Muscle of leg (tissue), 3 donors: ENCODE measurements at regions not wholly inside any gene's neighbourhood (a gene's known extent, or its start where the extent isn't known, plus 50 kb on each side); places are given as distances from the start of the nearest gene placed in this dataset.
A peak's percentile ranks its signal among the peaks of the same experiment; 100 is the strongest.
"Not testable (repeated sequence)": the region's sequence is repeated elsewhere in the genome, so short reads cannot be mapped to it uniquely, and the experiment has no call there.

Source experiments
- DNase-seq: peaks from one replicate; pipeline ENCODE4 v3.0.0; 2013
- H3K27ac ChIP-seq: one replicate; pipeline ENCODE4 v1.5.1; 2013; ENCODE audit warnings: mild to moderate bottlenecking, low read length, control low read depth
- H3K27me3 ChIP-seq: one replicate; pipeline ENCODE4 v1.6.1; 2013; ENCODE audit warnings: low read length; ENCODE audit not compliant: control insufficient read depth, insufficient read depth
- H3K36me3 ChIP-seq: one replicate; pipeline ENCODE4 v1.6.1; 2013; ENCODE audit warnings: low read length; ENCODE audit not compliant: control insufficient read depth, insufficient read depth
- H3K4me1 ChIP-seq: one replicate; pipeline ENCODE4 v1.6.1; 2013; ENCODE audit warnings: low read length; ENCODE audit not compliant: control insufficient read depth, insufficient read depth
- H3K4me3 ChIP-seq: one replicate; pipeline ENCODE4 v1.5.1; 2013; ENCODE audit warnings: low read length, control low read depth
- H3K9me3 ChIP-seq: replicated peaks from 2 replicates; pipeline ENCODE4 v1.6.1; 2013; ENCODE audit warnings: low read depth, low read length; ENCODE audit not compliant: control insufficient read depth
- WGBS: methylation state at CpG from one replicate; pipeline ENCODE4 v1.1.5; 2013; ENCODE audit warnings: missing lambda C conversion rate; ENCODE audit not compliant: insufficient coverage; 5-methylcytosine and 5-hydroxymethylcytosine counted together

DNA sequence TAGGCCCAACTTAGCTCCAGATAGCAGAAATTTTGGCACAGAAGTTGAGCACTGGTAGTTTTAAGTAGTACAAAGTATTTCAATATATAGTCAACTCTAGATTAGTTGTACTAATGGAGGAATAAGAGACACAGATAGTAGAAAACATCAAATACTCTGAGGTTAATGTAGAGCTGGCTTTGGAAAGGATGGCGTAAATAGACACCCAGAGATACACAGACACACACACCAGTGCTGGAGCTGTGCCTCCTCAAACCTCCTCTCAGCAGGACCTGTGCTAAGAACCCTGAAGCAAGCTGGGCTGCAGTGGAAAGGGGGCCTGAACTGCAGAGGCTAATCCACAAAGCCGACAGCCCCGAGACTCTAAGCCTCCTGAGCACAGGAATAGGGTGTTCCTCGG lies 67.0 kb upstream of the EDEM3 start:
- peaks cover 46% of the 10 kb centered on the region for H3K4me1 ChIP-seq
- no peaks in the 10 kb centered on the region for H3K27me3 ChIP-seq
- peak overlapping the region; percentile 62 for H3K27ac ChIP-seq
- H3K4me3 ChIP-seq = no peak overlapping the region
- 58% methylated on average over 2 of the region's 4 CpGs for WGBS
- H3K36me3 ChIP-seq = peaks cover 21% of the 10 kb centered on the region
- H3K9me3 ChIP-seq = no peaks in the 10 kb centered on the region
- no peak for DNase-seq

DNA sequence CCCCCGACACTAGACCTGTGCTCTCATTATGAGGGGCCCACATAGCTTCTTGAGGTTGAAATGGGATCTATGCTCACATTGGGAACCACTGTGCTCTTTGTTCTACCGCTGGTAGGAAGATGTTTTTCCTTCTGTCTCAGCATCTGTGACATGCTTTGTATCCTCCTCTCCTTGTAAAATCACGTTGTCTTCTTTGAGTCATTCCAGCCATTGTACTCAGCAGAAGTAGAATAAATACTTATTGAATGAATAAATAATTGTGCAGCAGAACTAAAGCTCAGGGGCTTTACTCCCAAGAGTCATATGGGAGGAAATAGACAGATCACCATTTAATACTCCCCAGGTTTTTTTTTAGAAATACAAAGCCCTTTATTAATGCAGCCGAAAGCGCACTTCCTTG lies 66.3 kb upstream of the EDEM3 start:
- DNase-seq = peak; percentile 24
- H3K27ac ChIP-seq = peak overlapping the region; percentile 65
- H3K4me1 ChIP-seq = peaks cover 42% of the 10 kb centered on the region
- H3K4me3 ChIP-seq = no peak overlapping the region
- H3K27me3 ChIP-seq = no peaks in the 10 kb centered on the region
- no CpG with 5 or more reads among the region's 5 CpGs for WGBS
- no peaks in the 10 kb centered on the region for H3K9me3 ChIP-seq
- peaks cover 21% of the 10 kb centered on the region for H3K36me3 ChIP-seq

DNA sequence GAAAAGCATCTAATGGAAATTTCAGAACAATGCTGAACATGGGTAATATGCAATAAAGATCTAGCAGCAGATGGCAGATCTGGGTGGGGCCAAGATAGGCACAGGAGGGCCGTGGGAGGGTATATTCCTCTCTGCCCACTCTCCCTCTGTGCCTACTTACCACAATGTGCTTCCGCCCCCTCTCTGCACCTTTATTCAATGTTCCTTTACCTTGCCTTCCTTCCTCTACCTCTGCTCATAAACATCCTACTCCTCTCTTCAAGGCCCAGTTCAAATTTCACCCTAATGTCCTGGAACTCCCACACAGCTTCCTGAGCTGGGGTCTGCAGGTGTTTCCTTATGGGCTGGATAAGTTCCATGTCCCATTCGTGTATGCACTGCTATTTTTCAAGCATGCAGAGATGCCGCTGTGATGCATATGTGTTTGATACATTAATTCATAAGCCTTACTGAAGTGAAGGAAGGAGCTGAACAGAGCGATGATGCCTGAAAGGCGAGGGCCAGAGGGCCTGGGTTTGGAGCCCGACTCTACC lies 65.6 kb upstream of the EDEM3 start:
- H3K4me1 ChIP-seq = peaks cover 36% of the 10 kb centered on the region
- peaks cover 22% of the 10 kb centered on the region for H3K36me3 ChIP-seq
- peak overlapping the region; percentile 65 for H3K27ac ChIP-seq
- H3K9me3 ChIP-seq = no peaks in the 10 kb centered on the region
- H3K27me3 ChIP-seq = no peaks in the 10 kb centered on the region
- peak; percentile 63 for DNase-seq
- no peak overlapping the region for H3K4me3 ChIP-seq
- 58% methylated on average over 4 of the region's 7 CpGs for WGBS

DNA sequence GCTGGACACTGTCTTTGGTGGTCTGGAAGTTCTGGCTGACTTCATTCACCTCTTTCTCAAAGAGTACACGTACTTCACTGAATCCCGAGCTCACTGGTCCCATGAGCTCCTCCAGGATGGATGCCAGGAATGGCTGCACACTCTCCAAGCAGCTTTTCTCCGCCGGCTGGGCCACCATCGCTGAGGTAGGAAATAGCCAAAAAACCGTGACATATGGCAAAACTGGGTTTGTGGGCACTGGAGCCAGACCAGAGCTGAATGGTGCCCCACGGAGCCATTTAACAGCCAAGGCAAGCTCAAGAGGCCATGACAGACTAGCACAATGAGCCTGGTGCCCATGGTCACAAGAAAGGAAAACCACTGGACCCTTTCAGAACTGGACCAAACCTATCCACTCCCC lies 64.0 kb upstream of the EDEM3 start:
- 86% methylated on average over 7 of the region's 7 CpGs for WGBS

GRCh38 chr1:184817003-184817402 lies 62.3 kb upstream of the EDEM3 start:
- WGBS = no CpG with 5 or more reads among the region's 2 CpGs
- DNase-seq = not testable (repeated sequence)
- H3K4me1 ChIP-seq = peaks cover 14% of the 10 kb centered on the region

More for the DNA sequence above, 64.0 kb upstream of the EDEM3 start:
- no peak for DNase-seq
- peaks cover 24% of the 10 kb centered on the region for H3K36me3 ChIP-seq
- peaks cover 26% of the 10 kb centered on the region for H3K4me1 ChIP-seq
- no peak overlapping the region for H3K27ac ChIP-seq
- no peak overlapping the region for H3K4me3 ChIP-seq
- H3K27me3 ChIP-seq = no peaks in the 10 kb centered on the region
- H3K9me3 ChIP-seq = peaks cover 2% of the 10 kb centered on the region

DNA sequence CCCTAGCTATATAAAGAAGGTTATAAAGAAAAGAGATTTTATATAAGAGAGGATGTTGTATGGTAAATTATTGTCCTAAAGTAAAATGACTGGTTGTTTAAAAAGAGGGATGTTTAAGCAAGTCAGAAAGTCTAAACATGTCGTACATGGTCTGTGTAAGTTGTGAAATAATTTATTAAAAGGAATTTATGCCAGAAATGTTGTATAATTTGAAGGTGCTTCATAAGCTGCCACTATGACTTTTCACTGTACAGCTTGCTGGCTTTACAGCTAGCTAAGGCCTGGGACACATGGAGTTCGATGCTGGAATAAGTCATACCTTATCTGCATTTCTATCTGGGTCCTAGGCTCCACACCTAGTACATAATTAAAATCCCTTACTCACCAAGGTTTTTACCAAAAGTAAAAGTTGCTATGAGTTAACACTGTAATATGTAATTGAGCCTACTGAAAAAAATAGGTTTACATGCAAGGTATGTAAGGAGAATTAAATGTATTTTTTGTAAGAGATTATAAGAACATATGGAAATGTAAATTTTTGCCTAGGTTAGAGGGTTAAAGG lies 59.0 kb upstream of the EDEM3 start:
- 88% methylated on average over 1 of the region's 2 CpGs for WGBS
- Histone ChIP-seq H3K27me3 (no peaks in the 10 kb centered on the region), H3K9me3 (peaks cover 3% of the 10 kb centered on the region), H3K36me3 (peaks cover 10% of the 10 kb centered on the region), H3K4me1 (peaks cover 11% of the 10 kb centered on the region), H3K4me3 (no peak overlapping the region), H3K27ac (no peak overlapping the region)
- no peak for DNase-seq

More at GRCh38 chr1:184817003-184817402, 62.3 kb upstream of the EDEM3 start:
- H3K27ac ChIP-seq, H3K4me3 ChIP-seq, H3K9me3 ChIP-seq, H3K27me3 ChIP-seq: not testable (repeated sequence)
- peaks cover 18% of the 10 kb centered on the region for H3K36me3 ChIP-seq

GRCh38 chr1:184811439-184812111 lies 56.9 kb upstream of the EDEM3 start:
- DNase-seq = no peak
- no peaks in the 10 kb centered on the region for H3K27me3 ChIP-seq
- no peak overlapping the region for H3K4me3 ChIP-seq
- H3K9me3 ChIP-seq = peaks cover 3% of the 10 kb centered on the region
- H3K4me1 ChIP-seq = peaks cover 11% of the 10 kb centered on the region
- H3K36me3 ChIP-seq = peaks cover 21% of the 10 kb centered on the region
- WGBS = 58% methylated on average over 10 of the region's 19 CpGs
- peak overlapping the region; percentile 73 for H3K27ac ChIP-seq

DNA sequence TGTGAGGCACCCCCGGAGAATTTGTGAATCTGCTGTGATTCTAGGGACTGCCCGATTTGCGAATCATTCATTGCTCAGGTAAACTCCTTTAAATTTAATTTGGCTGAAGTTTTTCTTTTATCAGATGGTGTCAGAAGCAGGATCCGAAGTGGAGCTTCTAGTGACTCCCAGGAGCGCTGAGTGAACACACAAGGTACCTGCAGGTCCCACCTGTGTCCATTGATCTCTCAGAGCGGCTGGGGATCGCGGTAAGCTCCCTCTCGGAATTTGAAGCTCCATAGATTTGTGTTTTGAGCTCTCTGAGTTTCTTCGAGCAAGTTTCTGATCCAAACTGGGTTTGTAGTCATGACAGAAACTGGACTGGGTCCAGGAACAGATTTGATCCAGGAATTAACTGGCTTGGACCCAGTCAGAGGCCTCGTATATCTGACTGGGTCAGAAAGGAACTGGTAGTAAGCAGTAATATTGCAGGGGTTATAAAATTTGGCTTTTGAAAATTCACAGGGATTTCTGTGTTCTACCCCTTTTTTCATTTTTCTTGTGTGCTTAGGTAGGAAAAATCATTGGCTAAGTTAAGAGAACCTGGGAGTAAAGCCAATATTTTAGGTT lies 56.2 kb upstream of the EDEM3 start:
- H3K27ac ChIP-seq = peak overlapping the region; percentile 73
- DNase-seq = peak; percentile 86
- H3K36me3 ChIP-seq = peaks cover 21% of the 10 kb centered on the region

DNA sequence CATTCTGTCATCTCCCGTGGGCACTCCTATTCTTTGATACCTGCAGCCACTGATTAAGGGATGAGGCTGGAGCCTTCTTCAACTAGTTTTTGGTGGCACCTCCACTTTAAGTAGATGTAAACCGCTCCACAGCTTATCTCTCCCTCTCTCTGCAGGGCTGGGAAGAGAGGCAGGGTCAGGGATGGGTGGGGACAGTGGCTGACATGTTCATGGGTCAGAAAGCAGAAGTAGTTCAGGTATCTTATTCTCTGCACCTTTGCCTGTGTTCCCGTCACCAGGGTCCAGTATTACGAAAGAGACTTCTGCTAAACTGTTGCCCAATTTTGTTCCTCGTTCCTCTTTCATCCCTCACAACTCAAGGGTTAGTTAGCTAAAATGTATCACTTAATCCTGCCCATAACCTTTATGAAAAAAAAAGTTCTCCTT lies 51.7 kb upstream of the EDEM3 start:
- peaks cover 11% of the 10 kb centered on the region for H3K4me1 ChIP-seq
- no peak overlapping the region for H3K4me3 ChIP-seq
- no peaks in the 10 kb centered on the region for H3K27me3 ChIP-seq
- H3K9me3 ChIP-seq = no peaks in the 10 kb centered on the region
- DNase-seq = peak; percentile 38
- WGBS = 54% methylated on average over 2 of the region's 5 CpGs
- H3K36me3 ChIP-seq = peaks cover 22% of the 10 kb centered on the region
- H3K27ac ChIP-seq = no peak overlapping the region

More for the DNA sequence above, 56.2 kb upstream of the EDEM3 start:
- H3K9me3 ChIP-seq = peaks cover 3% of the 10 kb centered on the region
- no peak overlapping the region for H3K4me3 ChIP-seq
- H3K27me3 ChIP-seq = no peaks in the 10 kb centered on the region
- H3K4me1 ChIP-seq = peaks cover 14% of the 10 kb centered on the region
- WGBS = 44% methylated on average over 9 of the region's 11 CpGs

DNA sequence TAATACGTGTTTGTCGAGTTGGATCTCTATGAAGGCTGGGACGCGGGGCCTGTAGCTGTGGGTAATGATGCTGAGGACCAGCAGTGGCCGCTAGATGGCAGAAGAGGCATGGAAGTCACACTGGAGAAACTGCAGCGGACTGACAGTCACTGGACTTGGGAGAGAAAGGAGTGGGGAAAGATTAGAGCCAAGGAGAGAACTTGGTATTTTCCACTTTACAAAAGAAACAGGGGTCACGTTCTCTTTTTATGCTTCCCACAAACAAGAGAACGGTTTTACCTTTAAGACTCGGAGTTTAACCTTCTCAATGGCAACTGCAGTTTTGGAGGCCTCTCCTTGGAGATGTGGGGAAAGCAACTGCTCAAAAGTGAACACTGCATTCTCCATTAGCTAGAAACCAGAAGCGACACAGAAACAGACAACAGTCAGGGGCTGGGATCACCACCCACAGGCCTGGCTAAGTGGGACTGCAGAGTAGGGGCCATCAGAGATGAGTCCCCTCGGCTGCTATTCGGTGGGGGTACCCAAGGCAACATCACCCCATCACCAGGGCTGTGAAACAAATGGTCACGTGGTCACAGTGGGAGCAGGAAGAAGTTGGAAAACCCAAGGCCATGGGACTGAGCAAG lies 51.1 kb upstream of the EDEM3 start:
- H3K36me3 ChIP-seq = peaks cover 27% of the 10 kb centered on the region
- no peak overlapping the region for H3K4me3 ChIP-seq
- no peaks in the 10 kb centered on the region for H3K27me3 ChIP-seq
- DNase-seq = peak; percentile 94
- 18% methylated on average over 11 of the region's 13 CpGs for WGBS
- H3K27ac ChIP-seq = peak overlapping the region; percentile 52
- H3K4me1 ChIP-seq = peaks cover 9% of the 10 kb centered on the region
- no peaks in the 10 kb centered on the region for H3K9me3 ChIP-seq
